ENCODE measurements at regions not wholly inside any gene's neighbourhood (a gene's known extent, or its start where the extent isn't known, plus 50 kb on each side); places are given as distances from the start of the nearest gene placed in this dataset.

DNA sequence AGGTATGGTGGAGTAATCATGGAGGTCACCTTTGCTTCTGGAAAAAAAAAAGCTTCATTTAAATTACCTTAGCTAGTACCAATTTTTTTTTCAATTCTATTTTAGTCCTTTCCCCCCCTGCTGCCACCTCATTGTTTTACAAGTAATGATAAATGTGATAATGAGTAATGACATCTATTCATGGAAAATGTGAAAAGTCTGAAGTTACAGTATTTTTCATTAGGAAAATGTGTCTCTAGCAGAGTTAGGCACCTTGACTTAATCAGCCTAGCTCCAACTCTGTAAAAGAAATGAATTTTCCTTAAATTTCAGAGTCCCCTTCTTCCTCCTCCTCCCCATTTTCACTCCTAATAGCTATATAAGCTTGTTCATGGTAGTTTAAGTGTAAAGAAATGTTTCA lies 204.9 kb upstream of the USP25 start:
- intact Hi-C loops (cut with DNase I): no loop called here
- H3K36me3 ChIP-seq: no peaks in the 10 kb centered on the region
- H3K4me3 ChIP-seq: no peak overlapping the region
- H3K4me1 ChIP-seq: no peaks in the 10 kb centered on the region
- H3K9me3 ChIP-seq: peaks cover 0 to 1% (median 0%) of the 10 kb centered on the region in 12 donors
- no peak overlapping the region for H3K27ac ChIP-seq
- H3K27me3 ChIP-seq: no peaks in the 10 kb centered on the region
- TF ChIP-seq, protein P1, sequence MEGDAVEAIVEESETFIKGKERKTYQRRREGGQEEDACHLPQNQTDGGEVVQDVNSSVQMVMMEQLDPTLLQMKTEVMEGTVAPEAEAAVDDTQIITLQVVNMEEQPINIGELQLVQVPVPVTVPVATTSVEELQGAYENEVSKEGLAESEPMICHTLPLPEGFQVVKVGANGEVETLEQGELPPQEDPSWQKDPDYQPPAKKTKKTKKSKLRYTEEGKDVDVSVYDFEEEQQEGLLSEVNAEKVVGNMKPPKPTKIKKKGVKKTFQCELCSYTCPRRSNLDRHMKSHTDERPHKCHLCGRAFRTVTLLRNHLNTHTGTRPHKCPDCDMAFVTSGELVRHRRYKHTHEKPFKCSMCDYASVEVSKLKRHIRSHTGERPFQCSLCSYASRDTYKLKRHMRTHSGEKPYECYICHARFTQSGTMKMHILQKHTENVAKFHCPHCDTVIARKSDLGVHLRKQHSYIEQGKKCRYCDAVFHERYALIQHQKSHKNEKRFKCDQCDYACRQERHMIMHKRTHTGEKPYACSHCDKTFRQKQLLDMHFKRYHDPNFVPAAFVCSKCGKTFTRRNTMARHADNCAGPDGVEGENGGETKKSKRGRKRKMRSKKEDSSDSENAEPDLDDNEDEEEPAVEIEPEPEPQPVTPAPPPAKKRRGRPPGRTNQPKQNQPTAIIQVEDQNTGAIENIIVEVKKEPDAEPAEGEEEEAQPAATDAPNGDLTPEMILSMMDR (IDR thresholded peaks at IDR 0.05): no peak
- no peak for TF ChIP-seq POLR2A (IDR thresholded peaks at IDR 0.05)
- DNase-seq (no peak), ATAC-seq (no peak)

GRCh38 chr21:15526798-15527197 lies 203.0 kb upstream of the USP25 start:
- no peaks in the 10 kb centered on the region for H3K36me3 ChIP-seq
- H3K4me3 ChIP-seq: no peak overlapping the region
- DNase-seq: no peak
- H3K27me3 ChIP-seq: peaks cover 0 to 7% (median 0%) of the 10 kb centered on the region in 9 donors
- ATAC-seq: no peak
- H3K27ac ChIP-seq: no peak overlapping the region
- intact Hi-C loops (cut with DNase I): no loop called here
- 45 to 57% (median 52%) methylated on average over 2 of the region's 2 CpGs for WGBS, 4 donors
- H3K4me1 ChIP-seq: no peaks in the 10 kb centered on the region
- H3K9me3 ChIP-seq: peaks cover 0 to 5% (median 0%) of the 10 kb centered on the region in 12 donors
- TF ChIP-seq, protein P1 (IDR thresholded peaks at IDR 0.05): no peak
- no peak for TF ChIP-seq POLR2A (IDR thresholded peaks at IDR 0.05)

- no peak overlapping the region for H3K4me3 ChIP-seq
- peaks cover 0 to 15% (median 0%) of the 10 kb centered on the region in 9 donors for H3K27me3 ChIP-seq
- WGBS, 4 donors: 54 to 59% (median 56%) methylated on average over 2 of the region's 2 CpGs
- no peak for ATAC-seq
- no peak overlapping the region for H3K27ac ChIP-seq
- no peak for TF ChIP-seq POLR2A (IDR thresholded peaks at IDR 0.05)
- TF ChIP-seq, protein P1 (IDR thresholded peaks at IDR 0.05): no peak
- no peak for DNase-seq
- H3K36me3 ChIP-seq: no peaks in the 10 kb centered on the region
- H3K9me3 ChIP-seq: peaks cover 0 to 5% (median 0%) of the 10 kb centered on the region in 12 donors
- intact Hi-C loops (cut with DNase I): no loop called here
- H3K4me1 ChIP-seq: no peaks in the 10 kb centered on the region
Observed at GRCh38 chr21:15528346-15528745, 201.4 kb upstream of the USP25 start.

- no peak overlapping the region for H3K27ac ChIP-seq
- H3K9me3 ChIP-seq: peaks cover 0 to 5% (median 0%) of the 10 kb centered on the region in 12 donors
- DNase-seq (no peak), ATAC-seq (no peak)
- peaks cover 0 to 19% (median 0%) of the 10 kb centered on the region in 9 donors for H3K27me3 ChIP-seq
- TF ChIP-seq, protein P1 (IDR thresholded peaks at IDR 0.05): no peak
- no peak for TF ChIP-seq POLR2A (IDR thresholded peaks at IDR 0.05)
- no peaks in the 10 kb centered on the region for H3K36me3 ChIP-seq
- no peaks in the 10 kb centered on the region for H3K4me1 ChIP-seq
- intact Hi-C loops (cut with DNase I): no loop called here
- 83 to 89% (median 87%) methylated on average over 3 of the region's 3 CpGs for WGBS, 4 donors
- H3K4me3 ChIP-seq: no peak overlapping the region
Observed at GRCh38 chr21:15531986-15532385, 197.8 kb upstream of the USP25 start.

Measured in heart left ventricle (tissue), 16 donors.